ENCODE measurements at regions not wholly inside any gene's neighbourhood (a gene's known extent, or its start where the extent isn't known, plus 50 kb on each side); places are given as distances from the start of the nearest gene placed in this dataset.

GRCh38 chr3:150242220-150242936, 165.7 kb upstream of the TSC22D2 start:
- H3K4me3 ChIP-seq (ENCODE audit: low read length in 2 of 2), result peak overlapping the region in 1 of 2 donors; percentile 23

GRCh38 chr3:150240891-150241290, 167.2 kb upstream of the TSC22D2 start:
- Histone ChIP-seq H3K14ac (ENCODE audit: low read length) (no peak overlapping the region), H2BK120ac (ENCODE audit: low read depth, low read length) (no peak overlapping the region), H4K91ac (ENCODE audit: low read depth, low read length, poor library complexity) (no peak overlapping the region), H3K9me3 (replicated peaks in 1 of 2; ENCODE audit: control insufficient read depth in 2 of 2, insufficient read depth in 1 of 2, low read depth in 1 of 2, low read length in 2 of 2) (no peaks in the 10 kb centered on the region), H3K4me1 (ENCODE audit: control insufficient read depth in 2 of 2, insufficient read depth in 1 of 2, low read depth in 1 of 2, low read length in 2 of 2) (peaks cover 3 to 11% of the 10 kb centered on the region in 2 donors), H2BK12ac (ENCODE audit: low read length) (no peak overlapping the region), H3K27me3 (ENCODE audit: control insufficient read depth in 3 of 3, insufficient read depth in 3 of 3, low read depth in 1 of 3, low read length in 3 of 3) (peaks cover 0 to 3% (median 0%) of the 10 kb centered on the region in 3 experiments), H3K18ac (ENCODE audit: low read length) (no peak overlapping the region), H3K23ac (ENCODE audit: low read depth, low read length, poor library complexity) (no peak overlapping the region), H3K4me2 (ENCODE audit: insufficient read depth, low read length, poor library complexity, severe bottlenecking) (no peak overlapping the region), H3K4me3 (ENCODE audit: low read length in 2 of 2) (no peak overlapping the region), H3K27ac (replicated peaks; ENCODE audit: low read length) (no peak overlapping the region), H2AK5ac (ENCODE audit: low read depth, low read length) (no peak overlapping the region), H2BK5ac (ENCODE audit: low read length) (no peak overlapping the region), H3K36me3 (replicated peaks in 1 of 2; ENCODE audit: control insufficient read depth in 2 of 2, insufficient read depth in 2 of 2, low read length in 2 of 2) (no peaks in the 10 kb centered on the region), H2BK15ac (ENCODE audit: low read length) (no peak overlapping the region), H3K4ac (ENCODE audit: low read length) (no peak overlapping the region), H2AFZ (ENCODE audit: low read length) (no peak overlapping the region), H3K9ac (ENCODE audit: low read depth, low read length, poor library complexity) (no peak overlapping the region), H3K79me1 (ENCODE audit: low read depth, low read length) (no peaks in the 10 kb centered on the region), H4K8ac (ENCODE audit: low read depth, low read length) (no peak overlapping the region)
- WGBS, 2 donors (ENCODE audit: extremely low coverage in 2 of 2, insufficient read length in 2 of 2, insufficient replicate concordance in 1 of 2), result no CpG with 5 or more reads among the region's 2 CpGs
- no peak for DNase-seq (ENCODE audit: low spot score)

More at GRCh38 chr3:150242220-150242936, 165.7 kb upstream of the TSC22D2 start:
- Histone ChIP-seq H3K4me1 (ENCODE audit: control insufficient read depth in 2 of 2, insufficient read depth in 1 of 2, low read depth in 1 of 2, low read length in 2 of 2) (peaks cover 3 to 4% of the 10 kb centered on the region in 2 donors), H3K23ac (ENCODE audit: low read depth, low read length, poor library complexity) (no peak overlapping the region), H3K4me2 (ENCODE audit: insufficient read depth, low read length, poor library complexity, severe bottlenecking) (no peak overlapping the region), H3K27ac (replicated peaks; ENCODE audit: low read length) (no peak overlapping the region), H3K14ac (ENCODE audit: low read length) (no peak overlapping the region), H2BK120ac (ENCODE audit: low read depth, low read length) (no peak overlapping the region), H3K18ac (ENCODE audit: low read length) (no peak overlapping the region), H3K27me3 (ENCODE audit: control insufficient read depth in 3 of 3, insufficient read depth in 3 of 3, low read depth in 1 of 3, low read length in 3 of 3) (peaks cover 0 to 3% (median 0%) of the 10 kb centered on the region in 3 experiments), H2AK5ac (ENCODE audit: low read depth, low read length) (no peak overlapping the region), H4K8ac (ENCODE audit: low read depth, low read length) (no peak overlapping the region), H3K4ac (ENCODE audit: low read length) (no peak overlapping the region), H2BK5ac (ENCODE audit: low read length) (no peak overlapping the region), H2AFZ (ENCODE audit: low read length) (no peak overlapping the region), H3K9ac (ENCODE audit: low read depth, low read length, poor library complexity) (no peak overlapping the region), H2BK12ac (ENCODE audit: low read length) (no peak overlapping the region), H3K9me3 (replicated peaks in 1 of 2; ENCODE audit: control insufficient read depth in 2 of 2, insufficient read depth in 1 of 2, low read depth in 1 of 2, low read length in 2 of 2) (no peaks in the 10 kb centered on the region), H3K79me1 (ENCODE audit: low read depth, low read length) (no peaks in the 10 kb centered on the region), H2BK15ac (ENCODE audit: low read length) (no peak overlapping the region), H3K36me3 (replicated peaks in 1 of 2; ENCODE audit: control insufficient read depth in 2 of 2, insufficient read depth in 2 of 2, low read length in 2 of 2) (no peaks in the 10 kb centered on the region), H4K91ac (ENCODE audit: low read depth, low read length, poor library complexity) (no peak overlapping the region)
- DNase-seq (ENCODE audit: low spot score), result no peak
- WGBS, 2 donors (ENCODE audit: extremely low coverage in 2 of 2, insufficient read length in 2 of 2, insufficient replicate concordance in 1 of 2), result no CpG with 5 or more reads among the region's 3 CpGs

GRCh38 chr3:150239766-150240165, 168.3 kb upstream of the TSC22D2 start:
- no peaks in the 10 kb centered on the region for H3K79me1 ChIP-seq (ENCODE audit: low read depth, low read length)
- H3K4me1 ChIP-seq (ENCODE audit: control insufficient read depth in 2 of 2, insufficient read depth in 1 of 2, low read depth in 1 of 2, low read length in 2 of 2), result peaks cover 3 to 11% of the 10 kb centered on the region in 2 donors
- peaks cover 0 to 3% (median 0%) of the 10 kb centered on the region in 3 experiments for H3K27me3 ChIP-seq (ENCODE audit: control insufficient read depth in 3 of 3, insufficient read depth in 3 of 3, low read depth in 1 of 3, low read length in 3 of 3)
- H3K9ac ChIP-seq (ENCODE audit: low read depth, low read length, poor library complexity), result no peak overlapping the region
- DNase-seq (ENCODE audit: low spot score), result no peak
- no peak overlapping the region for H2BK15ac ChIP-seq (ENCODE audit: low read length)
- H4K8ac ChIP-seq (ENCODE audit: low read depth, low read length), result no peak overlapping the region
- no peaks in the 10 kb centered on the region for H3K36me3 ChIP-seq (replicated peaks in 1 of 2; ENCODE audit: control insufficient read depth in 2 of 2, insufficient read depth in 2 of 2, low read length in 2 of 2)
- no peaks in the 10 kb centered on the region for H3K9me3 ChIP-seq (replicated peaks in 1 of 2; ENCODE audit: control insufficient read depth in 2 of 2, insufficient read depth in 1 of 2, low read depth in 1 of 2, low read length in 2 of 2)
- H3K23ac ChIP-seq (ENCODE audit: low read depth, low read length, poor library complexity), result no peak overlapping the region
- no peak overlapping the region for H3K18ac ChIP-seq (ENCODE audit: low read length)
- no peak overlapping the region for H2BK5ac ChIP-seq (ENCODE audit: low read length)
- H2AFZ ChIP-seq (ENCODE audit: low read length), result no peak overlapping the region
- H2BK12ac ChIP-seq (ENCODE audit: low read length), result no peak overlapping the region
- H3K14ac ChIP-seq (ENCODE audit: low read length), result no peak overlapping the region
- no peak overlapping the region for H4K91ac ChIP-seq (ENCODE audit: low read depth, low read length, poor library complexity)
- WGBS, 2 donors (ENCODE audit: extremely low coverage in 2 of 2, insufficient read length in 2 of 2, insufficient replicate concordance in 1 of 2), result no CpG with 5 or more reads among the region's 1 CpG
- H2AK5ac ChIP-seq (ENCODE audit: low read depth, low read length), result no peak overlapping the region
- H2BK120ac ChIP-seq (ENCODE audit: low read depth, low read length), result no peak overlapping the region
- H3K4me3 ChIP-seq (ENCODE audit: low read length in 2 of 2), result no peak overlapping the region
- H3K27ac ChIP-seq (replicated peaks; ENCODE audit: low read length), result no peak overlapping the region
- H3K4me2 ChIP-seq (ENCODE audit: insufficient read depth, low read length, poor library complexity, severe bottlenecking), result no peak overlapping the region
- H3K4ac ChIP-seq (ENCODE audit: low read length), result no peak overlapping the region

- Histone ChIP-seq H3K4me3 (ENCODE audit: low read length in 2 of 2) (no peak overlapping the region), H3K14ac (ENCODE audit: low read length) (no peak overlapping the region), H3K4ac (ENCODE audit: low read length) (no peak overlapping the region), H2BK5ac (ENCODE audit: low read length) (no peak overlapping the region), H3K36me3 (replicated peaks in 1 of 2; ENCODE audit: control insufficient read depth in 2 of 2, insufficient read depth in 2 of 2, low read length in 2 of 2) (no peaks in the 10 kb centered on the region), H3K18ac (ENCODE audit: low read length) (no peak overlapping the region), H4K8ac (ENCODE audit: low read depth, low read length) (no peak overlapping the region), H2BK12ac (ENCODE audit: low read length) (no peak overlapping the region), H2BK15ac (ENCODE audit: low read length) (no peak overlapping the region), H2AK5ac (ENCODE audit: low read depth, low read length) (no peak overlapping the region), H3K9me3 (replicated peaks in 1 of 2; ENCODE audit: control insufficient read depth in 2 of 2, insufficient read depth in 1 of 2, low read depth in 1 of 2, low read length in 2 of 2) (no peaks in the 10 kb centered on the region), H3K23ac (ENCODE audit: low read depth, low read length, poor library complexity) (no peak overlapping the region), H3K4me2 (ENCODE audit: insufficient read depth, low read length, poor library complexity, severe bottlenecking) (no peak overlapping the region), H3K27me3 (ENCODE audit: control insufficient read depth in 3 of 3, insufficient read depth in 3 of 3, low read depth in 1 of 3, low read length in 3 of 3) (peaks cover 0 to 3% (median 0%) of the 10 kb centered on the region in 3 experiments), H2AFZ (ENCODE audit: low read length) (no peak overlapping the region), H2BK120ac (ENCODE audit: low read depth, low read length) (no peak overlapping the region), H4K91ac (ENCODE audit: low read depth, low read length, poor library complexity) (no peak overlapping the region), H3K9ac (ENCODE audit: low read depth, low read length, poor library complexity) (no peak overlapping the region), H3K79me1 (ENCODE audit: low read depth, low read length) (no peaks in the 10 kb centered on the region), H3K27ac (replicated peaks; ENCODE audit: low read length) (no peak overlapping the region), H3K4me1 (ENCODE audit: control insufficient read depth in 2 of 2, insufficient read depth in 1 of 2, low read depth in 1 of 2, low read length in 2 of 2) (peaks cover 3 to 11% of the 10 kb centered on the region in 2 donors)
- DNase-seq (ENCODE audit: low spot score), result no peak
- no CpG with 5 or more reads among the region's 5 CpGs for WGBS, 2 donors (ENCODE audit: extremely low coverage in 2 of 2, insufficient read length in 2 of 2, insufficient replicate concordance in 1 of 2)
Measured at GRCh38 chr3:150238995-150239619, 169.0 kb upstream of the TSC22D2 start.
